Activated T-cell treated with anti-CD3 and anti-CD28 coated beads, Interleukin-2, amount 50 U/mL, for 48 hours (primary cell): ENCODE measurements at regions not wholly inside any gene's neighbourhood (a gene's known extent, or its start where the extent isn't known, plus 50 kb on each side); places are given as distances from the start of the nearest gene placed in this dataset.
"Not testable (repeated sequence)": the region's sequence is repeated elsewhere in the genome, so short reads cannot be mapped to it uniquely, and the experiment has no call there.

Source experiments
- DNase-seq, 2 experiments: peaks; one replicate each; pipeline ENCODE4 v3.0.0-alpha.2; 2020

GRCh38 chr18:60059216-60059615 is 159.4 kb downstream of the PMAIP1 start:
- no peak for DNase-seq

- no peak for DNase-seq
Measured at GRCh38 chr18:60053747-60054304, 154.0 kb downstream of the PMAIP1 start.

GRCh38 chr18:60050821-60051220 is 151.0 kb downstream of the PMAIP1 start:
- no peak for DNase-seq

DNA sequence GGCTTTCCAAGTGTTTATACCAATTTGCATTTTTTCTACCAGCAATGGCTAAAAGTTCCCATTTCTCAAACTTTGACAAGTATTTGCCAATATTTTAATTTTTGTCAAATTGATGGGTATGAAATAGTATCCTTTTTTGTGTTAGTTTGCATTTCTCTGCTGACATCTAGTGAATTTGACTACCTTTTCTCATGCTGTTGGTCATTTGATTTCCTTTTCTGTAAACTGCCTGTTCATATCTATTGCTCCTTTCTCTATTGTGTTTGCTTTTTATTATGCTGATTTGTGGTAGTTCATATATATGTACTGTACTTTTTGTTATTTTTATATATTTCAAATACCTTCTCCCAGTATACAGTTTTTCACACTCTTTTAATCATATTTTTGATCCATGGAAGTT is 149.4 kb downstream of the PMAIP1 start:
- no peak for DNase-seq

- no peak for DNase-seq
Measured at GRCh38 chr18:60047556-60047955, 147.8 kb downstream of the PMAIP1 start.

GRCh38 chr18:60044290-60045006 is 144.7 kb downstream of the PMAIP1 start:
- DNase-seq = no peak

DNA sequence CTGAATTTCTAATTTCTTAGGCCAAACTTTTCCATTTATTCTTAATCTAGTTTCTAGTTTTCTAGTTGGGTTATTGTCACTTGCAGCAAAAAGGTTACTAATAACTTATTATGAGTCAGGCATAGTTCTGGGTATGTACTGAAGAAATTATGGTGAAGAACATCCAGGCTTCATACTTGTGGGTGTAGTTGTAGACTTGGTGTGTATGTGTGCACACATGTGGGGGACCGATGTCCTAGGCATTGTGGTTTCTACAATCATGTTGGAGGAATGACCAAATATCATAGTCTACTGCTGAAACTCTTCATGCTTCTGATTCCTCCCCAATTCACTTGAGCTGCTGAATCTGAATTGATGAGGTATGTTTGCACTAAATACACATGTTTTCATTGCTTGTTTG is 141.2 kb downstream of the PMAIP1 start:
- DNase-seq = no peak

- no peak for DNase-seq
Measured at GRCh38 chr18:60038731-60039130, 138.9 kb downstream of the PMAIP1 start.

DNA sequence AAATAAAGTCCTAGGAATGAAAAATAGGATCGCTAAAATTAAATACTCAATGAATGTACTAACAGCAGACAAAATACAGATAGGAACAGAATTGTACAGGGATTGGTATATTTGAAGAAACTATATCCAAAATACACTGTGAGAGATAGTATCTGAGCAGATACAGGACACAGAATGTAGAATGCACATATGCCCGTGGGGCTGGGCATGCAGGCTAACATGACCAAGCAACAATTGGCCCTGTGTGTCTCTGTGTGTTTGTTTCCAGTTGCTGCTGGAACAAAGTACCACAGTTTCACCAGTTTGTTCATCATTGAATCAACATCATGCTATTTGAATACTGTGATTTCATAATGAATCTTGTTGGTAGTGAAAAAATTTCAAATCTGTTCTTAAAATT is 127.6 kb downstream of the PMAIP1 start:
- no peak for DNase-seq

- no peak for DNase-seq
Measured at GRCh38 chr18:60024857-60025256, 125.1 kb downstream of the PMAIP1 start.

GRCh38 chr18:60024345-60024744 is 124.5 kb downstream of the PMAIP1 start:
- no peak for DNase-seq

GRCh38 chr18:60022671-60023276 is 123.0 kb downstream of the PMAIP1 start:
- DNase-seq = no peak

DNA sequence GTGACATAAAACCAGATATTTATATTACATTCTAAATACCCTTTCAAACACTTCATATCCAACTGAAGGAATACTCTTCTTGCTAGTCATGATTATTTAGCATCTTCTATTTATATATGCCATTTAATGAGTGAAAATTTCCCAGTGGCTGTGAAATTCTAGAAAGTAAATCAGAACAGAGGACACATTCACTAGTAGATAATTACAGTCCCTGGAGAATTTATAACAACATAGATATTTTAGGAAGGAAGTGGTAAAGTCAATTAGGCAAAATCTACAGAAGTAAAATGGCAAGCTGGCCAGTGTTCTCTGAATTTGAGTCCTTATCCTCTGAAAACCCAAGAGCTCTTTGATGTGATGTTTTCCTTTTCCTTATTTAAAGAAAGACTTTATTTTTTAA is 121.8 kb downstream of the PMAIP1 start:
- no peak for DNase-seq

GRCh38 chr18:60020107-60020925 is 120.5 kb downstream of the PMAIP1 start:
- no peak for DNase-seq

DNA sequence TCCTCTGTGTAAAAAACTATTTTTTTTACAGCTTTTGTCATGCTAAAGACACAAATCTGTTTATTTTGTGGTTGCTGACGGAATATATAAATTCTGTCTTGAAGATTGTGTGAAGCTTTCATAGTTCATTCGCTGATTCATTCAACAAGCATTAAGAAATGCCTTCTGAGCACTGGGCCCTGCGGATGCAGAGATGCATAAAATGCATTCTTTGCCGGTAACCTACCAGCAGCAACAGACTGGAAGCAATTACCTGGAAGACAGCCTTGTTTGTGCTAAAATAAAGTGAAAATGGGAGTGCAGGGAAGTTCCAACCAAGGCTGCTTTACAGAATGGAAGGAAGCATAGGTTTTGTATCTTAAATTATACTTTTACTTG is 119.7 kb downstream of the PMAIP1 start:
- DNase-seq = no peak

DNA sequence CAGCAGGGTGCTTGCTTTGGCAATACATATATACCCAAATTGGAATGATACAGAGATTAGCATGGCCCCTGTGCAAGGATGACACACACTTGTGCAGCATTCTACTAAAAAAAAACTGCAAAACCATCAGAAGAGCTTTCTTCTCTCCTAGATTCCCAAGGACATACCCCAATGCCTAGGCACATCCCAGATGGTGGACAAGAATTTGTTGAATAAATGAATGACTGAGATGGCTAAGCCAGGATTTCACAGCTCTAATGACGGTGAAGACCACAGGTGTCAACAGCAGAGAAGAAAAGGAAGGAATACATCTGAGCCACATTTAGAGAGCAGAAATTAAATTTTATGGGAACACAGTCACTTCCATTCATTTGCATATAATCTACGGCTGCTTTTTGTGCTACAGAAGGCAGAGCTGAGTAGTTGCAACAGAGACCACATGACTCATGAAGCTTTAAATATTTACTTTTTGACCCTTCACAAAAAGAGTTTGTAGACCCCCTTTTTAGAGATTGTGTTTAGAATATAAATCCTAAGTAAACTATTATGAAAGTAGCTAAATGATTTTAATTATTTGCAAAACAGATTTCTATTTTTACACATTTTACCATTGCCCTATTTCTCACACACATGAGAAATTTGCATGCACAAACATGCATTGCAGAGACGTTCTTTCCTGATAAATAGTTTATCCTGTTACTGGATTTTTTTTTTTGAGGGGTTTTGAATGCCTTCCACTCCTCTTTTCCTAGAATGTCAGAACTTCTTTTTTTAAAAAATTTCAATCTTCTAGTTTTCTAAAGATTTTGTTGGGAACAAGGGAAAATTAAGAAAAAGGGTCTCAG is 119.0 kb downstream of the PMAIP1 start:
- no peak for DNase-seq

- not testable (repeated sequence) for DNase-seq
Measured at GRCh38 chr18:60018134-60018533, 118.3 kb downstream of the PMAIP1 start.

DNA sequence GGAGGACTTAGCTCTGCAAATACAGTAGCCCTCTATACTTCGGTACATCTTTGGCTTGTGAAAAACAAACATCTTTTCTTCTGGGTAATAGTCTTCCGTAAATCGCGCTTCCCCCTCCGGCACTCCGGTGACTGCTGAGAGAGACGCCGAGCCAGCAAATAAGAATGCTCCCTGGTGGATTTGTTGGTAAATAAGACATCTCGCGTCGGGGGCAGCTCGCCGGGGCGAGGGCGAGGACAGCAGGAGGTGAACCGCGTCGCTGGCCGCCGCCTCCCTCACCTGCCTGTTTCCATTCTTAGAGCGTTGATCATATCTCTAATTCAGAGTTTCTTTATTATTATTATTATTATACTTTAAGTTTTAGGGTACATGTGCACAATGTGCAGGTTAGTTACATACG is 117.6 kb downstream of the PMAIP1 start:
- no peak for DNase-seq

- not testable (repeated sequence) for DNase-seq
Measured at GRCh38 chr18:60015826-60016225, 116.0 kb downstream of the PMAIP1 start.

- not testable (repeated sequence) for DNase-seq
Measured at GRCh38 chr18:60013148-60013547, 113.4 kb downstream of the PMAIP1 start.

DNA sequence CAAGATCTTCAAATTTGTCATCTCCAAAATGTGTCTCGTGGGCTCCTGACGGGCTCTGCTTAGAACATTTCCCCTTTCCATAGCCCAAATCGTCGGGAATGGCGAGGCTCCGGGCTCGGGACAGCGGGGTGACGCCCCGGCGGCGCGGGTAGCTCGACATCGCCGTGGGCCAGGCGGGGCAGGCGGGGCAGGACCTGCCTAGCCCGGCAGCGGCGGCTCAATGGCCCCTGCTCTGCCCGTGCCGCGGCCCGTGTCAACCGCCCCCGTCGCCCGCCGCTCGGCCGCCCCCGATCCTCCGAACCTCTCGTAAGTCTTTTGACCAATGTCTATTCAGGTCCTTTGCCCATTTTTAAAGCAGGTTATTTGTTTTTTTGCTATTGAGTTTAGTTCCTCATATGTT is 111.2 kb downstream of the PMAIP1 start:
- no peak for DNase-seq

DNA sequence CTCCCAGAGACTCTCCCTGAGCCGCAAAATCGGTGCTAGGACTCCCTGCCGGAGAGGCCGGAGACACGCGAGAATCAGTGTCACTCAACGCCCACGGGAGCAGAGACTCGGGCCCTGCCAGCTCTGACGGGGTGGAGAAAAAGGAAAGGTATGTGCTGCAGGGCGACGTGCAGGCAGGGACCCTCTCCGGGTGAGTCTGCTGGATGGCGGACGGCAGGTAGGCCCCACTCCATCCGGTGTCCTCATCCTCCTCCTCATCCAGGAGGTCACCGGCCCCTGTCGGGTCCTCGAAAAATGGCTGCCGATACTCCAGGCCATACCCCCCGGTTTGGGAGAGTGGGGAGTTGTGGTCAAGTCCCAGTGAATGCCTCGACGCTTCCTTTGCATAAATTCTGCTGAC is 110.7 kb downstream of the PMAIP1 start:
- DNase-seq = no peak

DNA sequence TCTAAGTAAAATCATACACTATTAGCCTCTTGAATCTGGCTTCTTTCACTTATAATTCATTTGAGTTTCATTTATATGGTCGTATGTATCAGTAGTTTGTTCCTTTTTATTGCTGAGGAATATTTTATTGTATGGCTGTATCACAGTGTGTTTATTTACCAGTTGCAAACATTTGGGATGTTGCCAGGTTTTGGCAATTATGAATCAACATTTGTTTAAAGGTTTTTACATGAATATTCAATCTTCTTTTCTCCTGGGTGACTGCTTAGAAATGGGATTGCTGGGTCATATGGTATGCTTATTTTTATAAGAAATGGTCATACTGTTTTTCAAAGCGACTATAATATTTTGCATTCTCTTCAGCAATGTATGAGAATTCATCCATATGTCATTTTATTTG is 107.9 kb downstream of the PMAIP1 start:
- no peak for DNase-seq
